ENCODE measurements at regions not wholly inside any gene's neighbourhood (a gene's known extent, or its start where the extent isn't known, plus 50 kb on each side); places are given as distances from the start of the nearest gene placed in this dataset.

GRCh38 chr1:34303218-34303617 is 126.5 kb downstream of the C1orf94 start:
- TF ChIP-seq CTCF (conservative IDR thresholded peaks at IDR 0.05 in 1 of 2, IDR thresholded peaks at IDR 0.05 in 1 of 2; ENCODE audit: low read depth in 1 of 2, low read length in 2 of 2): no peak
- TF ChIP-seq EZH2 (IDR thresholded peaks at IDR 0.05; ENCODE audit: low read length, missing control alignments): no peak
